ENCODE measurements at regions not wholly inside any gene's neighbourhood (a gene's known extent, or its start where the extent isn't known, plus 50 kb on each side); places are given as distances from the start of the nearest gene placed in this dataset.
A peak's percentile ranks its signal among the peaks of the same experiment; 100 is the strongest.

GRCh38 chr6:140082867-140083297 lies 708.4 kb upstream of the CITED2 start:
- Histone ChIP-seq H3K4me1 (replicated peaks; ENCODE audit: insufficient read depth) (peaks cover 9% of the 10 kb centered on the region; the same call in 1 of the 2 replicates), H3K4me2 (no peak overlapping the region), H3K9me2 (ENCODE audit: insufficient read depth) (no peaks in the 10 kb centered on the region), H3K79me2 (ENCODE audit: low read depth) (no peaks in the 10 kb centered on the region), H3K9me3 (ENCODE audit: insufficient read depth, low read depth) (no peaks in the 10 kb centered on the region), H3K27me3 (ENCODE audit: insufficient read depth, low read depth) (no peaks in the 10 kb centered on the region), H2AFZ (peak overlapping the region; percentile 3; the same call in 1 of the 2 replicates), H3K4me3 (no peak overlapping the region), H3K36me3 (ENCODE audit: low read depth) (no peaks in the 10 kb centered on the region), H3F3A (ENCODE audit: insufficient read depth, low read depth) (no peaks in the 10 kb centered on the region), H3K27ac (no peak overlapping the region), H4K20me1 (ENCODE audit: insufficient read depth) (no peaks in the 10 kb centered on the region)
- ChIA-PET CTCF (no interaction called here), POLR2A (ENCODE audit: unreplicated experiment) (no interaction called here)
- intact Hi-C loops (cut with micrococcal nuclease; ENCODE audit: unreplicated experiment), result no loop called here
- TF ChIP-seq EZH2 (IDR thresholded peaks at IDR 0.05; ENCODE audit: low read depth), result no peak
- TF ChIP-seq, protein P1, sequence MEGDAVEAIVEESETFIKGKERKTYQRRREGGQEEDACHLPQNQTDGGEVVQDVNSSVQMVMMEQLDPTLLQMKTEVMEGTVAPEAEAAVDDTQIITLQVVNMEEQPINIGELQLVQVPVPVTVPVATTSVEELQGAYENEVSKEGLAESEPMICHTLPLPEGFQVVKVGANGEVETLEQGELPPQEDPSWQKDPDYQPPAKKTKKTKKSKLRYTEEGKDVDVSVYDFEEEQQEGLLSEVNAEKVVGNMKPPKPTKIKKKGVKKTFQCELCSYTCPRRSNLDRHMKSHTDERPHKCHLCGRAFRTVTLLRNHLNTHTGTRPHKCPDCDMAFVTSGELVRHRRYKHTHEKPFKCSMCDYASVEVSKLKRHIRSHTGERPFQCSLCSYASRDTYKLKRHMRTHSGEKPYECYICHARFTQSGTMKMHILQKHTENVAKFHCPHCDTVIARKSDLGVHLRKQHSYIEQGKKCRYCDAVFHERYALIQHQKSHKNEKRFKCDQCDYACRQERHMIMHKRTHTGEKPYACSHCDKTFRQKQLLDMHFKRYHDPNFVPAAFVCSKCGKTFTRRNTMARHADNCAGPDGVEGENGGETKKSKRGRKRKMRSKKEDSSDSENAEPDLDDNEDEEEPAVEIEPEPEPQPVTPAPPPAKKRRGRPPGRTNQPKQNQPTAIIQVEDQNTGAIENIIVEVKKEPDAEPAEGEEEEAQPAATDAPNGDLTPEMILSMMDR (conservative IDR thresholded peaks at IDR 0.05), result no peak
- no TSS peak for BruUV-seq (replicated peaks)
- DNase-seq, result no peak

DNA sequence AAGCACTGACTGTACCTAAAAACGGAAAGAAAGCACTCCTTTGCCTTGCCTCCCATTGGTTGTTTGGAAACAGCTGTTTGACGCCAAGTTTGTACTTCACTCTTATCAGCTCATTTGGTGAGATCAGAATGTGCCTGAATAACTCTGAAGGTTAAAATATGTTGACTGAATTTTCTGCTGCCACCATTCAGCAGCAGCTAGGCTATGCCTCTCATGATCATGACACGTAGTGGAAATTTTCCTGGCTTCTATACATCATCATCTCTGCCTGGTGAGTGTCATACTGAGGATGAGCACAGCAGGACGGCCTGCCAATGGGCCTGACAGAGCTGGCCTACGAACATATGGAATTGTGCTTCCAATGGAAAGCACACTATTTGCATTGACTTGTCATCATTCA lies 704.9 kb upstream of the CITED2 start:
- H3K9me3 ChIP-seq (ENCODE audit: insufficient read depth, low read depth), result no peaks in the 10 kb centered on the region; the same call in 1 of the 2 replicates
- no peak overlapping the region for H3K27ac ChIP-seq
- H4K20me1 ChIP-seq (ENCODE audit: insufficient read depth), result no peaks in the 10 kb centered on the region
- TF ChIP-seq, protein P1 (conservative IDR thresholded peaks at IDR 0.05), result no peak
- TF ChIP-seq EZH2 (IDR thresholded peaks at IDR 0.05; ENCODE audit: low read depth), result no peak
- H3K27me3 ChIP-seq (ENCODE audit: insufficient read depth, low read depth), result no peaks in the 10 kb centered on the region
- no peaks in the 10 kb centered on the region for H3F3A ChIP-seq (ENCODE audit: insufficient read depth, low read depth)
- H3K4me1 ChIP-seq (replicated peaks; ENCODE audit: insufficient read depth), result peaks cover 9% of the 10 kb centered on the region; the same call in 1 of the 2 replicates
- H3K4me2 ChIP-seq, result no peak overlapping the region
- peak in 1 of 2 experiments; percentile 15 for DNase-seq
- no peaks in the 10 kb centered on the region for H3K79me2 ChIP-seq (ENCODE audit: low read depth)
- H2AFZ ChIP-seq, result no peak overlapping the region
- H3K36me3 ChIP-seq (ENCODE audit: low read depth), result no peaks in the 10 kb centered on the region
- POLR2A ChIA-PET (ENCODE audit: unreplicated experiment), result interaction anchor here (0.6 to 0.7 kb wide), 2 partner anchors 48 to 758 kb away, joined by 5 to 7 read pairs; no protein-coding TSS in a partner anchor
- no peaks in the 10 kb centered on the region for H3K9me2 ChIP-seq (ENCODE audit: insufficient read depth)
- CTCF ChIA-PET, result no interaction called here
- no TSS peak for BruUV-seq (replicated peaks)
- no peak overlapping the region for H3K4me3 ChIP-seq
- intact Hi-C loops (cut with micrococcal nuclease; ENCODE audit: unreplicated experiment), result no loop called here

DNA sequence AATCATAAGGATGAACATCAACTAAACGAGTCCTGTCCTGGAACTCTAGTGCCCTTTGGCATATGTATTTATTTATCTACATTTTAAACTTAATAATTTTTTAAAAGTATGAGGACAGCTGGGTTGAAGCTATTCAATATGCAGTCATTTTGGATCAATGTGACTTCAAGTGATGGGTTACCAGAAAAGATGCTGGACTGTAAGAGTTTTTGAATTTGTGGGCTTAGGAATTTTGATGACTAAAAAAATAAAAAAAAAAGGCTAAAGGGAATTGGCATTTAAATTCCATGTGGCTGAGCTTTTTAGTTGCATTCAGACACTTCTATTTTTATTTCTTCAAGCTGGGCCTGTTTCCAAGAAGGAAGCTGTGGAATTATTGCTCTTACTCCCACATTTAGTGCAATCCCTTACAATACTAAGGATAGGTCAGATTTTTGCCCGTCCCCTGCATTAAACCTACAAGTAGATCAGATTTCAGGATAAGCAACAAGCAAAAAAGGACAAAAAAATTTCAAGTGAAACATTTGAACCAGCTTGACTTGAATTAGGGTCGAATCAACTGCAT lies 704.2 kb upstream of the CITED2 start:
- POLR2A ChIA-PET (ENCODE audit: unreplicated experiment), result interaction anchor here (0.6 to 0.7 kb wide), 3 partner anchors 48 to 759 kb away, joined by 3 to 7 read pairs (median 5); no protein-coding TSS in a partner anchor

More for the DNA sequence above, 704.2 kb upstream of the CITED2 start:
- Histone ChIP-seq H3K4me3 (no peak overlapping the region), H3K4me2 (no peak overlapping the region), H3F3A (ENCODE audit: insufficient read depth, low read depth) (no peaks in the 10 kb centered on the region), H2AFZ (no peak overlapping the region), H4K20me1 (ENCODE audit: insufficient read depth) (no peaks in the 10 kb centered on the region), H3K36me3 (ENCODE audit: low read depth) (no peaks in the 10 kb centered on the region), H3K27ac (no peak overlapping the region), H3K4me1 (replicated peaks; ENCODE audit: insufficient read depth) (peaks cover 8% of the 10 kb centered on the region; the same call in 1 of the 2 replicates), H3K9me2 (ENCODE audit: insufficient read depth) (no peaks in the 10 kb centered on the region), H3K27me3 (ENCODE audit: insufficient read depth, low read depth) (no peaks in the 10 kb centered on the region), H3K9me3 (ENCODE audit: insufficient read depth, low read depth) (no peaks in the 10 kb centered on the region; the same call in 1 of the 2 replicates), H3K79me2 (ENCODE audit: low read depth) (no peaks in the 10 kb centered on the region)
- peak; percentile 20 to 34 for DNase-seq
- TF ChIP-seq, protein P1 (conservative IDR thresholded peaks at IDR 0.05), result no peak
- no peak for TF ChIP-seq EZH2 (IDR thresholded peaks at IDR 0.05; ENCODE audit: low read depth)
- no TSS peak for BruUV-seq (replicated peaks)
- CTCF ChIA-PET, result no interaction called here
- intact Hi-C loops (cut with micrococcal nuclease; ENCODE audit: unreplicated experiment), result no loop called here

Measured in PC-9 (cell line).